Left renal cortex interstitium (tissue), 4 donors: ENCODE measurements at regions not wholly inside any gene's neighbourhood (a gene's known extent, or its start where the extent isn't known, plus 50 kb on each side); places are given as distances from the start of the nearest gene placed in this dataset.
A peak's percentile ranks its signal among the peaks of the same experiment; 100 is the strongest.
"Not testable (repeated sequence)": the region's sequence is repeated elsewhere in the genome, so short reads cannot be mapped to it uniquely, and the experiment has no call there.

ENCODE experiments used
- DNase-seq, 4 donors: peaks; one replicate each; pipeline ENCODE4 v3.0.0-alpha.2; 2013; ENCODE audit warnings: low read depth in 4 of 4, low spot score in 2 of 4, missing footprints in 1 of 4

DNA sequence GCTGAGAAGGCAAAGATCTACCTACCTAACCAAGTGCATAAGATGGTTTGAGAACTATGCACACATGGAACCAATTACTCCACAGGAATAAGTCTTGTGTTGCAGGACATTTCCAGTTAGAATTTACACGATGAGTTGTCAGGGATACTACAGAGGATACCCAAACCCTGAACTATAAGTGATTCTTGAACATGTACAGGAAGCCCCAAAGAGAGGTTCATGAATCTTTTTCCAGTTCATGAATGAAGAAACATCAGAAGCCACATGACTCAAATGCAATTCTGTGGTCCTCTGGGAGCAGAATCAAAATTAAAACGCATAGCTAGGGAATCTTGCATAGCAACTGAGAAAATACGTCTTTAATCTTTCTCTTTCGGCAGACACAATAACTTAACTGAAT lies 114.1 kb upstream of the LMCD1 start:
- no peak for DNase-seq

DNA sequence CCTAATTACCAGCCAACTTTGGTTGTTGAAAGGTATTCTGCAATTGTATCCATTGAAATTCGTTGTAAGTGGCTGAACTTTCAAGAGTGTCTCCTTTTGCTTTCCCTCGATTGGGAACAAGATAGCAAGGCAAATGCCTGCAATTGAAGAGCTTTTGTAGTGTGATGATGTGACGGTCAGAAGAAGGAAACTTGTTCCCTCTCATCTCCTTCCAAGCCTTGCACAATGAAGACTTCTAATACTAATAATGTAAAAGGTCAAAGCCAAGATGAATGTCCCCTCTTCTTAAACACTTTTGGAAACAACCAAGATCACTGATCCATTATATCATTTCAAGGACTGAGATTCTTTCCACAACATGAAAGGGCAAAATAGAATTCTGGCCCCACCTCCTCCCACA lies 101.9 kb upstream of the LMCD1 start:
- DNase-seq = no peak

DNA sequence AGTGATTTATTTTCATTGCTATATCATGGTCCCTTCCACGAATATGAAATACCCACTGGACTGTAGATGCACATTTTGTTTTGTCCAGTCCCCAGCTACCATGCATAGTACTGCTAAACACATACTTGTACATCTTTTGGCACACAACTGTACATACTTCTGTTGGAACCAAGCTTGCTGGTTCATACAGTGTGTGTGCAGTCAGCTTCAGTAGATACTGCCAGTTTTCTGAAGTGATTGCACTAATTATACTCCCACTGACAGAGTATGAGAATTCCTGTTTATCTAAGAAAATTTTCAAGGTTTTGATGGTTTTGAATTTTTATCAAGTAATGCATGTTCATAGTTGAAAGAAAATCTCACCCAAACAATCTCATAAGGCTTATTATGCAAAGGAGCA lies 100.7 kb upstream of the LMCD1 start:
- no peak for DNase-seq

DNA sequence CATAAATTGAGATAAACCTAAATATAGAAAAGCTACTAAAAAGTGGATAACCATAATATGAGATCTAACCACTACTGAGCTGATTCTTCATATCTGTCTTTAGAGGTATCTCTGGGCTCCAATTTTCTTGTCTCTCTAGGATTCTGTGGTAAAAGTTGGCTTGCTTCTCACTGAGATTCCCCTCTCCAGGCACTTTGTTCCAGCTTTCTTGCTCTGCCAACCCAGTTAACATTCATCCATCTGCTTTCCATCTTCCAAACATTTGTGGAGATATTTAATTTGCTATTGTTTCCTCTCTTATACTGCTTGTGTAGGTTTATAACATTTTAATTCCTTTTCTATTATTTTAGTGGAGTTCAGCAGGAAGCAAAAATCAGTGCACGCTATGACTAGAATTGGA lies 97.6 kb upstream of the LMCD1 start:
- no peak for DNase-seq

DNA sequence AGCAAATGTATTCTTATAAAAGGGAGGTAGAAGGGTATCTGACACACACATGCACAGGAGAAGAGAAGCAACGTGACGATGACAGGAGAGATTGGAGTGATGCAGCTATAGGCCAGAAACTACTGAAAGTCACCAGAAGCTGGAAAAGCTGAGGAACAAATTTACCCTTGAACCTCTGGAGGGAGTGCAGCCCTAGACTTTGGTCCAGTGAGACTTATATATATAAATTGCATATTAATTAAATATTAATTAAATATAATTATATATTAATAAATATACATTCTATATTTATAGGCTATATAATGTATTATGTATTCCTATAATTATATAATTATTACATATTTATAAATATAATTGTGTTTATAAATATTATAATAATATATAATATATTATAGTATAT lies 96.5 kb upstream of the LMCD1 start:
- no peak for DNase-seq

DNA sequence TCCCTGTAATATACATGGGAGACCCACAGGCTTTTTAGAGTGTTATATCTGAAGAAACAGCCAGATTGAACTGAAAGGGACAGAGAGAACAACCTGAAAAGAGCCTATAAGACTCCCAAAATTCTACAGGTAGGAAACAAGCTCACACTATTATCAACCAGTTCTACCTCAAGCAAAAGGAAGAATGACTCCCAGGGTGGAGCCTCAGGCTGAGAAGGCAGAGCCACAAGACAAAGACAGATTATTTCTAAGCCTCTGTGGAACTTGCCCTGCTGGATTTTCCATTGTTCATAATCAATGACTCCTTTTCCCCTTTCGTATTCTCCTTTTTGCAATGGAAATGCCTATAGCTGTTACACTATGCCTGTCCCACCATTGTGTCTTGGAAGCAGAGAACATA lies 95.1 kb upstream of the LMCD1 start:
- no peak for DNase-seq

DNA sequence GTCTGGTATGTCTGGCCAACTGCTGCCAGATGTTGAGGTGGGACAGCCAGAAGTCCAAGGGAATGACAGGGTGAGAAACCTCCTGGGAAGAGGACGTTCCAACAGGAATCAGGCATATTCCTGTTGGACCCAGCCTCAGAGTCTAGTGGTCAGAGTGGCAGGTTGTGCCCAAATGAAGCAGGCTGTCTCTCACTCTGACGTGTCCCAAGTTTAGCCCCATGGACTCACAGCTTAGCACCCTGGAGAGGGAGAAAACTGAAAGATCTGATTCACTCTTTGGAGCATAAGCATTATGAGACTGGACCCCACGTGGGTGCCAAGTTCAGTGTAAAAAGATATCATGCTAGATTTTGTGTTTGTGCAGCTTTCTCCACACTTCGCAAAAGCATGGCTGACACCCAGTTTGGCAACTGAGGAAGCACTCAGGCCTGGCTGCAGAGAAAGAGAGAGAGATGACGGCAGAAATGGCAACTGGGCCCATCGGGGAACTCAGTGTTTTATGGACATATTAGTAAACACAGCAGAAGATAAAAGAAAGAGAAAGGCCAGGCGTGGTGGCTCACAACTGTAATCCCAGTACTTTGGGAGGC lies 88.2 kb upstream of the LMCD1 start:
- no peak for DNase-seq

DNA sequence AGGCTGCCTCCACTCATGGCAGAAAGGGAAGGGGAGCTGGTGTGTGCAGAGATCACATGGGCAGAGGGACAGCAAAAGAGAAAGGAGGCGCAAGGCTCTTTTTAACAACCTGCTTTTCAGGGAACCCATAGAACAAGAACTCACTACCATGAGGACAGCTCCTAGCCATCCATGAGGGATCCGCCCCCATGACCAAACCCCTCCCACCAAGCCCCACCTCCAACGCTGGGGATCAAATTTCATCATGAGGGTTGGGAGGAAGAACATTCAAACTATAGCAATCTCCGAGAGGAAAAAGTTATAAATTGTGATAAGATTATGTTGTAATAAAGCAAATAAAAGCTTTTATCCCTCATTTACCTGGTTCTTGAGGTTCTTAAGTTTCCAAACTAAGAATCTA lies 84.7 kb upstream of the LMCD1 start:
- no peak for DNase-seq

DNA sequence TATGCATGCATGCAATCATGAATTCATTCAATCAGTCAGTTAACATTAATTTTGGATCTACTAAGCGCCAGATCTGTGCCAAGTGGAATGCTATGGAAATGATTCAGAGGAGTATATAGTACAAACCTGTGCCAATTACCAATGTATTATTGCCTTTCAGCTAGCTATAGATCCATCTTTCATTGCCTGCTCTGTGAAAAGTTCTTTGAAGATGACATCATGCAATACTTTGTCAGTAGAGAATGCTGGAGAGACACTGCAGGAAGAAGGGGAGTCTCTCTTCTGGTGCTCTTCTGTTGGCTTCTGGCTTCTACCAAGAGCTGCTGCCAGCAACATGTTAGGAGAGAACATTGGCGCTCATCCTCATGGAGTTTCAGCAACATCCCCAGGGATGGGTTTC lies 81.0 kb upstream of the LMCD1 start:
- no peak for DNase-seq

DNA sequence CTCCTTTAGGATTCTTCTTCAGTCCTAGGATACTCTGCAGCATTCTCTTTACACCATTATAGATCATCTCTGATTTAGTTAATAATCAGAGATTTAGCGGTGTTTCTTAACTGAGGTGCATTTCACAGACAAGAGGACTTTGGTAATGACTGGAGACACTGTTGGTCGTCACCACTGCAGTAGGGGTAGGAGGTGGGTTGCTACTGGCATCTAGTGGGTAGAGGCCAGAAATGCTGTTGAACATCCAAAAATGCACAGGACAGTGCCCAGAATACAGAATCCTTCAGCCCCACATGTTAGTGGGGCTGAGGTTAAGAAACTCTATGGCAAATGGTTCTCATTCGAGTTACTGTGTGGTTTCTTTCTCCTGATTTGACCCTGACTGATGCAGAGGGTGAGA lies 80.4 kb upstream of the LMCD1 start:
- DNase-seq = no peak

DNA sequence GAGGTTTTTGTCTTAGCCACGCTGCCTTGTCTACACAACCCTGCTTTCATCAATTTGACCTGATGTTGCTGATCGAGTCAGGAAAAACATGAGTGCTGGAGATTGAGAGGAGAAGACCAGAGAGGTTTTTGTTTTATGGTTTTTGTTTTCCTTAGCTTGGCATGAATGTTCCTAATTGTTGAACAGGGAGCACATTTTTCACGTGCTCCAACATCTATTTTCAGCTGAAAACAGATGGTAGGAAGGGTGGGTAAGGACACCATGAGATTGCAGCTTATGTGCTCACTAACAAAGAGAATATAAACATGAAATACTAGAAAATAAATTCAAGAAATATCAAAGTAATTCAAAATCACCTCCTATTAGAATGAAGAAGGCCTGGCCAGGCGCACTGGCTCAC lies 79.9 kb upstream of the LMCD1 start:
- no peak for DNase-seq

DNA sequence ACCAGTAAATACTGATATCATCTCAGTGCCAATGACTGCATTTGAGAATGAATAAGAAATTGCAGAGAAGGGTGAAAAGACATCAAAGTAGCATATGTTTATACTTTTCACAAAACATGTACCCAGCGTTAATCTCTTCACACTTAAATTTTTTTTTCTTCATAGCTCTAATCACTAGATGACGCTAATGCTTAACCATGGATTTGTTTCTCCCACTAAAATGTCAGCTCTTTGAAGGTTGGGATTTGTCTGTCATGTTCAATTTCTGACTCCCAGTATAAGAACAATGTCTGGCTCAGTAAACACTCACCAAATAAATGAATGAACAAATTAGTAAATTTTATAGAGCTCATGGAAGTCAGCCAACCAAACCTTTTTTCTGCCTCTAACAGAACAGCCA lies 78.3 kb upstream of the LMCD1 start:
- no peak for DNase-seq

DNA sequence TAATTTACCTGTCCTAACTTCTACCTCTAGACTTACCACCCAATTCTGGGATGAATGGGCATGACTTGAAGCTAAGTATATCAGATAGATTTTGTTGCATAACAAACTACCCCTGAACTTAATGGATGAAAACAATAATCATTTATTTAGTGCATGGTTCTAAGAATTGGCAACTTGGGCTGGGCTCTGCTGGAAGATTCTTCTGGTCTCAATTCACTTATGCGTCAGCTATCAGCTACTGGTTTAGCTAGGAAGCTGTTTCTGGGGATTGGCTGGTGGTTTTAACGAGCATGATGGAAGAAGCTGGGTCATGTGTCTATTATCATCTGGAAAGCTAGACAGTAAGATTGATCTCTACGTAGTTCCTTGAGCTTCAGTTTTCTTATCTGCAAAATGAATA lies 77.3 kb upstream of the LMCD1 start:
- no peak for DNase-seq

DNA sequence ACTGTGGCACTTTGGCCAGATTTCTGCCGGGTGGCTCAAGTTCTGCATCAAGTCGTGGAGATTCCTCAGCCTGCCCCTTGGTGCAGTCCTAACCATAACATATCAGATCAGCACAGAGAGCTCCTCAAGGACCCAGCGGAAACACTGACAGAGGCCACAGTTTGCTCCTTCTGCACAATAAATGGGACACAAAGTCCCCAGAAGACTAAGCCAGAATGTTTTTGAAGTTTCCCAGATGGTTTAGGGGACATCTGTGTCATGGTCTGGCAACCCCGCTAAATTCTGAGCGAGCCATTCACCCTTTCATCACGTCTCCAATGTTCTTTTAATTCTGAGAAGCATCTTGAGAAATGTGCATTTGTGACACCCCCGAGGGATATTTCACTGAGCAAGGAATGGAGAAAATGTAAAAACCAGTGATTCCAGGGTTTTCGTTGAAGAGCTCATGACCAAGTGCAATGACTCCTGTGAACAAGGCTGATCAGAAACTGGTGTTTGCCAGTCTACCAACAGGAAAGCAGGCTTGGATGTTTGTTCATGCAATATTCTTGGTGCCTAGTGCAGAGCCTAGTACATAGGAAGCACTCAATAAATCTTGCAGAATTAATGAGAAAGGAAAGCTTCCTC lies 64.8 kb upstream of the LMCD1 start:
- DNase-seq = no peak

DNA sequence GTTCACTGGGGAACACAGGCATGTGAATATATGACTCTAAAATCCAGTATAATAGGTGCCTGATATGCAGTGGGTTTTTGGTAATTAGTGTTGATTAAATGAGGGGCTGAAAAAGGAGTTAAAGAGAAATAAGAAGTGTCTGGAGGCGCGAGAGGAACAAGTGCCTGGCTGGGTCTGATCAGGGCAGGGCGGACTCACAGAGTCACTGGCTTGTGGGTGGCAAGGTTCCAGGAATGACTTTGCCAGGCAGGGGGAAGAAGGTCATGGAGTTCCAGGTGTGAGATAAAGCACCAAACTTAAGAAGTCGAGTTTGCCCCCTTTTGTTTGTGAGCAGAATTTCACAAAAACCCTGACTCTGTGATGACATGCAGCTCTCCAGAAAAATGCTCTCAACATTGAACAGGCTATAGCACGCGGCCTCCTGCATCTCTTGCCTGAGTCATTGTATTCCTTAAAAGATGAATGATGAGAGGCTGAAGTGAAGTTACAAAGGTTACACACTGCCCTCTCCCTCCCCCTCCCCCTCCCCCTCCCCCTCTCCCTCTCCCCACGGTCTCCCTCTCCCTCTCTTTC lies 63.0 kb upstream of the LMCD1 start:
- no peak for DNase-seq

DNA sequence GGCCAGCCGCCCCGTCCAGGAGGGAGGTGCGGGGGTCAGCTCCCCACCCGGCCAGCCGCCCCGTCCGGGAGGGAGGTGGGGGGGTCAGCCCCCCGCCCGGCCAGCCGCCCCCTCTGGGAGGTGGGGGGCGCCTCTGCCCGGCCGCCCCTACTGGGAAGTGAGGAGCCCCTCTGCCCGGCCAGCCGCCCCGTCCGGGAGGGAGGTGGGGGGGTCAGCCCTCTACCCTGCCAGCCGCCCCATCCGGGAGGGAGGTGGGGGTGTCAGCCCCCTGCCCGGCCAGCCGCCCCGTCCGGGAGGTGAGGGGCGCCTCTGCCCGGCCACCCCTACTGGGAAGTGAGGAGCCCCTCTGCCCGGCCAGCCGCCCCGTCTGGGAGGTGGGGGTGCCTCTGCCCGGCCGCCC lies 61.5 kb upstream of the LMCD1 start:
- not testable (repeated sequence) for DNase-seq

DNA sequence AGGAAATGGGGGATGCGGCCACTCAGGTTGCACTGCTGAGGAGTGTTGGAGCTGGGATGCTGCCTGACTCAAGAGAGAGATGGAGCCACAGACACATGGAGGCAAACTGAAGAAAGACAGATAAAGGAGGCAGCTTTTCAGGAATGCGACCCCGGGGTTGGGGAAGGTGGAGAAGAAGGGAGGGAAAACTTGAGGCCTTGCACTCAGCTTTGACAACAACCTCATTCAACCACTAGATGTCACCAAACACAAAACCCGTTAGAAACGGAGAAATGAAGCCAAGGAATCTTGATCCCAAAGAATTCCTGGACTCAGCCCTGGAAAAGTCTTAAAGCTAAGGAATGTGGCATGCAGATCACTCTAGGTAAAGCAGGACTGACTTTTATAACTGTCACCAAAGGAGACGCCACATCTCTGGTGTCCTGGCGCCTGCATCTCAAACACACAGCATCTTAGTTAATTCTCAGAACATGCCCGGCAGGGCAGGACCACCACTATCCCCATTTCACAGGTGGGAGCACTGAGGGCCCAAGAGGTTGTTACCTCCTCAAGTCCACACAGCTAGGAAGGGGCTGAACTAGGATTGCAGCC lies 59.6 kb upstream of the LMCD1 start:
- peak in 2 of 4 donors; percentile 67 to 73 for DNase-seq

DNA sequence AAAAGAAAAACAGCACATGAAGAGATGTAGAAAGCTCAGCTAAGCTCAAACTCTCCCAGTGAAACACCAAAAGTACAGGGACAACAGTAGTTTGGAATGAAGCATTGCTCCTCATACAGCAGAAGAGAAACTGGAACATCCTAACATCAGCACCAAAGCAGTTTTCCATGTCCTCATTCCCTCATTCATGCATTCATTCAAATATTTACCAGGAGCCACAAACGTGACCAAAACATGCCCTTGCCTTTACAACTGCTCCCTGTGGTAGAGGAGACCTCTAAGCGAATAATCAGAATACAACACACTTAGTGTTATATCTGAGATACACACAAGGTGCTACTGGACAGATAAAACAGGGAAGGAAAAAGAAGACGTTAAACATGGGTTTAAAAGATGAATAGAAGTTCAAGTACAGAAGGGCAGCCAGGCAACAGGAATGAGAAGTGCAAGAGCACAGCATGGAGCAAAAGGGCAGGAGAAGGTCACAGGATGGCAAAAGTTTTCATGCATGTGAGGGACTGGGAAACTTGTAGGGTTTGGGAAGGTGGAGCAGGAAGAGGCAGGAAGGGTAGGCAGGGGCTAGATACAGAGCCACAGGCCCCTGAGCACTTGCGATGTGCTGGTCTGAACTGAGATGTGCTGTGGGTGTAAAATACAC lies 58.5 kb upstream of the LMCD1 start:
- no peak for DNase-seq

DNA sequence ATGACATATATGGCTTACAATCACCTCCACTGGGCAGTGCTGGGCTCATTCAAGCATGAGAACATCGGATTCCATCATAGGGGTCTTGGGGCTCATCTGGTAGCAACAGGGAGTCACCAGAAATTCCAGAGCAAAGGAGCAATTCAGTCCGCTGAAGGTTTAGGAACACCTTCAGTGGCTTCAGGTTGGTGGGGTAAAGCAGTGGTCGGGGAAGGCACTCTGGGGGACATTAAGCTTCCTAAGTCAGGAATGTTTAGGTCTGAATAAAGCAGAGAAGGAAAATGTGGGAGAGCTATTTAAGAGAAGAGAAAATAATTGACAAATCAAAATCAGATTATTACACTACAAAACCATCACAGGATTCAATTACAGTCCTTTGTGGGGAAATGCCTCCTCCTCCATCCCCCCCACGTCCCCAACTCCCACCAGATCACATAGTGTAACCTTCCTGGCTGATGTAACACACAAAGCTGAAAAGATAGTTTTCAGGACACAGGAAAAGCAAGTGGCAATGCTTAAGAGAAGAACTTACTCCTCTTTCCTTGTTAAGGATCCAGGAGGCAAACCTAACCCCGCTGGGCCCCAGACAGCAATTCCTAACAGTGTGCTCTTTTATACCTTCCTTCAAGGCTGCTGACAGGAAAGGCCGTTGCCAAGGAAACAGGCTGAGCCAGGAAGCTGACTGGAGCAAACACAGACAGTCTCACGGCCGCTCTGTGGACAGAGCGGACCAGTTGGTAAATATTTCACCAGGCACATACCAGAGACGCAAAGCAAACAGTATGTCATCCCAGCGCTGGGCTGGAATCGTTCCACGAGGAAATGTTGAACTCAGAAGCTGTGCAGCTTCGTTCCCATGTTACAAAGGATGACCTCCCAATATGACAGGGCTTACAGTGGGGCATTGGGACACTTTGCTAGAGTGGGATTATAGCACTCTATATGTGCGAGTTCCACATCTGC lies 57.5 kb upstream of the LMCD1 start:
- peak; percentile 73 to 89 (median 81) for DNase-seq

DNA sequence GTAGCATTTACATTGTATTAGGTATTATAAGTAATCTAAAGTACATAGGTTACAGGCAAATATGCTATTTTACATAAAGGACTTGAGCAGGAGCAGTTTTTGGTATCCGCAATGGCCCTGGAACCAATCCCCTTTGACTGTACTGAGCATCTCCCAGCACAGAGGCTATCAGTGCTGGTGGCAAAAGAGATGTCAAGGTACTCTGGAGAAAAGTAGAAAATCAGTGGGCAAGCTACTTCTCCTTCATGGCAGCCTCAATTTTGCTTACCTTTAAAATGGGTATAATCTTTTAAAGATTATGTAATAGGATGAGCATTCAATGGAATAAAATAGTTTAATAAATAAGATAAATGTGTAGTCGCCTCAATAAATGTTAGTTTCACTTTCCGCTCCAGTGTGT lies 56.7 kb upstream of the LMCD1 start:
- no peak for DNase-seq

DNA sequence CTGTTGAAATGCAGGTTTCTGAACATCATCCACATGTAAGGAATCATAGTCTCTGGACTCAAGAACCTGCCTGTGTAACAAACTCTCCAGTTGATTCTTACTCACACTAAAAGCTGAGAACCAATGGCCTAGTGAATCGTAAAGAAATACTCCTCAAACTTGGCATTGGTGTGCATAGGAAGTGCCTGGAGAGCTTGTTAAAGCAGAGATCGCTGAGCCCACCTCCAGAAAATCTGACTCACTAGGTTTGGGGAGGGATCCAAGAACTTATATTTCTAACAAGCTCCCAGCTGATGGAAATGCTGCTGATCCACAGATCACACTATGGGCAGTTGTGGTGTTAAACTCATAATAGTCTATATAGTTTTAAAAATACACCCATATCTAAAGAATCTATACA lies 55.8 kb upstream of the LMCD1 start:
- DNase-seq = no peak
